Small intestine (tissue), 7 donors: ENCODE measurements at regions not wholly inside any gene's neighbourhood (a gene's known extent, or its start where the extent isn't known, plus 50 kb on each side); places are given as distances from the start of the nearest gene placed in this dataset.

Experiments
- DNase-seq, 2 donors: peaks; one replicate each; pipeline versions ENCODE4 v3.0.0 to v3.0.0-alpha.2; 2013
- FAIRE-seq: peaks from 2 replicates; lab custom pipeline; 2012; peaks lifted over from hg19 to GRCh38; lab: Jason Lieb, UNC
- H3K27ac ChIP-seq, 3 donors: one replicate each; pipeline ENCODE4 v1.5.1; 2013; ENCODE audit warnings: low read length in 2 of 3, mild to moderate bottlenecking in 2 of 3, control low read depth in 1 of 3, inconsistent platforms in 1 of 3, low read depth in 1 of 3, moderate library complexity in 1 of 3
- H3K27me3 ChIP-seq, 3 donors: one replicate each; pipeline ENCODE4 v1.6.1; 2013; ENCODE audit warnings: low read length in 3 of 3, inconsistent platforms in 1 of 3; ENCODE audit not compliant: control insufficient read depth in 3 of 3, insufficient read depth in 3 of 3
- H3K36me3 ChIP-seq, 3 donors: one replicate each; pipeline ENCODE4 v1.6.1; 2013; ENCODE audit warnings: low read length in 3 of 3, inconsistent platforms in 1 of 3, low read depth in 1 of 3, mild to moderate bottlenecking in 1 of 3, moderate library complexity in 1 of 3; ENCODE audit not compliant: control insufficient read depth in 3 of 3, insufficient read depth in 2 of 3
- H3K4me1 ChIP-seq, 3 donors: one replicate each; pipeline ENCODE4 v1.6.1; 2013; ENCODE audit warnings: low read length in 2 of 3, inconsistent platforms in 1 of 3, low read depth in 1 of 3, mild to moderate bottlenecking in 1 of 3, moderate library complexity in 1 of 3; ENCODE audit not compliant: control insufficient read depth in 3 of 3, insufficient read depth in 2 of 3
- H3K4me3 ChIP-seq, 3 donors: one replicate each; pipeline ENCODE4 v1.5.1; 2013; ENCODE audit warnings: low read length in 3 of 3, control low read depth in 1 of 3, inconsistent platforms in 1 of 3, low read depth in 1 of 3, mild to moderate bottlenecking in 1 of 3, moderate library complexity in 1 of 3
- H3K9me3 ChIP-seq, 2 donors: one replicate each; pipeline ENCODE4 v1.6.1; 2013; ENCODE audit warnings: low read depth in 1 of 2, low read length in 1 of 2; ENCODE audit not compliant: control insufficient read depth in 2 of 2, insufficient read depth in 1 of 2
- WGBS, 3 donors: extraction: QIAGEN DNeasy Blood & Tissue Kit; methylation state at CpG; one replicate each; pipeline ENCODE4 v1.1.7; 2013; 5-methylcytosine and 5-hydroxymethylcytosine counted together
- donor health status: healthy with polysubstance abuse.
- donor health status: control.
- donor health status: control.
- donor health status: Bipolar disorder and iron deficiency.
- donor health status: healthy.

DNA sequence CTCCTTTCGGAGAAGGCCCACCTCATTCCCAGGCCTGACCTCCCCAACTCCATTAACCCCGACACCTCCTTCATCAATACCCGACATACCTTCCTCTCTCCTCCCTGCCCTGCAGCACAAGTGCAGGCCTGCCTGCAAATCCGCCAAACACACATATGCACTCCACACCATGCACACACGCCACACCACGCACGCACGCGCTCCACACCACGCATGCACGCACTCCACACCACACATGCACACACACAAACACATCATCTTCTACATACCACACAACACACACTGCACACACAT lies 629.6 kb downstream of the TBC1D22A start:
- DNase-seq, result no peak
- 70 to 87% (median 83%) methylated on average over 11 of the region's 11 CpGs for WGBS, 3 donors

GRCh38 chr22:47391169-47392053 lies 629.0 kb downstream of the TBC1D22A start:
- Histone ChIP-seq H3K27ac (no peak overlapping the region), H3K9me3 (peaks cover 0 to 12% of the 10 kb centered on the region in 2 donors), H3K36me3 (no peaks in the 10 kb centered on the region), H3K4me1 (no peaks in the 10 kb centered on the region), H3K27me3 (no peaks in the 10 kb centered on the region), H3K4me3 (no peak overlapping the region)
- FAIRE-seq (no peak), DNase-seq (no peak)
- WGBS, 3 donors, result 75 to 77% (median 76%) methylated on average over 22 to 23 of the region's 23 CpGs

More for the DNA sequence above, 629.6 kb downstream of the TBC1D22A start:
- Histone ChIP-seq H3K27me3 (no peaks in the 10 kb centered on the region), H3K4me1 (no peaks in the 10 kb centered on the region), H3K4me3 (no peak overlapping the region), H3K27ac (no peak overlapping the region), H3K9me3 (peaks cover 0 to 9% of the 10 kb centered on the region in 2 donors), H3K36me3 (no peaks in the 10 kb centered on the region)
- FAIRE-seq, result no peak

DNA sequence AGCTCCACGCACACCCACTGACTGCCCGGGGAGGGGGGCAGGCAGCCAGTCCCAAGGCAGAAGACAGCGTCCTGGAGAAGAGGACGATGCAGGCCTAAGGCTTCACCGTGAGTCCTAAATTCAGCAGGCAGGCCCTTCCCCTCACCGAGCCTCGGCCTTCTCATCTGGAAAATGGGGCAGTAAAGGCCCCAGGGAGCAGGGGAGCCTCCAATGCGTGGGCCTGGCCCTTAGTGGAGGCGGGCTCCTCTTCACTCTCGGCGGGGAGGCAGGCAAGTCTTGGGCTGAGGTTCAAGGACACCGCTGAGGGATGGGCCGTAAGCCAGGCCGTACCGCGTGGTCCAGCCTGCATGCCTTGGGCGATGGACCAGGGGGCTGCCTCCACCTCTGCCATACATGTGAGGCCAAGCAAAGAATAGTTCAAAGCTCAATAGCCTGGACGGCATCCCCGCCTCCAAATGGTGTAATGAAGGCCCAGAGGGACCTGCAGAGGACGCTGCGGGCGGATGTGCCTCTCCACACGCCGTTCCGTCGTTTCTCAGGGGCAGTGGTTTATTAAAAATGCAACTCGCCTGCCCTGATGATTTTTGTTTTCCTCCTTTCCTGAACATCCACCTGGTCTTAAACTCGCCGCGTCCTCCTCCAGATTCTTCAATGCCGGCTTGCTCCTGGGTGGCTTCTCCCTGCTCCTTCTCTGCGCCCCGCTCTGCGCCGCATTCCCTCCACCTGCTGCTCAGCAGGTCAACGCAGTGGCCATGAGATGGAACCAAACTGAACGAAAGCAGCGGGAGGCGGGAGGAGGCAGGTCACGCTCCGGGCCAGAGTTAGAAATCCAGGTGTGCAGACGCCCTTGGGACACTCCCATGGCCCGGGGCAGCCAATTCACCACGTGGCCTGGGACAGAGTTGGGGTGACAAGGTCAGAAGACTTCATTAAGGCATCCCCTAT lies 627.8 kb downstream of the TBC1D22A start:
- H3K27me3 ChIP-seq, result no peaks in the 10 kb centered on the region
- FAIRE-seq, result no peak

DNA sequence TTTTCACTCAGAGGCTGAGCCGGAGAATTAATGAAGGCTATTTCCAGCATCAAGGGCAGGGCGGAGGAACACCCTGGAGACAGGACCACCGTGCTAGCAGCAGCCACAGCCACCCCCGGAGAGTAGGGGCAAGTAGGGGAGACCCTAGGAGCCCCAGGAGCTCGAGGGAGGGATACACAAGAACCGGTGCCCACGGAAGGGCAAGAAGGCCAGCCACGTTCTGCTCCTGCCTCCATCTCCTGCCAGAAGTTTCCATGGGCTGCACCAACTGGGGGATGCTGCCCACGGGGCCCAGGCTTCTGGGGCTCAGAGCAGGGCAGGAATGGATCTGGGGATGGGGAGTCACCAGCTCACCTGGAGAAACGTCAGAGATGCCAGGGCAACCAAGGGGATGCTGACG lies 626.8 kb downstream of the TBC1D22A start:
- H3K4me3 ChIP-seq, result no peak overlapping the region
- WGBS, 3 donors, result 55 to 67% (median 57%) methylated on average over 11 of the region's 11 CpGs
- H3K4me1 ChIP-seq, result no peaks in the 10 kb centered on the region
- no peak for DNase-seq
- no peaks in the 10 kb centered on the region for H3K36me3 ChIP-seq
- no peaks in the 10 kb centered on the region for H3K27me3 ChIP-seq
- FAIRE-seq, result no peak
- no peak overlapping the region for H3K27ac ChIP-seq
- peaks cover 0 to 11% of the 10 kb centered on the region in 2 donors for H3K9me3 ChIP-seq

More for the DNA sequence above, 627.8 kb downstream of the TBC1D22A start:
- H3K27ac ChIP-seq, result no peak overlapping the region
- H3K4me1 ChIP-seq, result no peaks in the 10 kb centered on the region
- H3K9me3 ChIP-seq, result peaks cover 0 to 11% of the 10 kb centered on the region in 2 donors
- H3K36me3 ChIP-seq, result no peaks in the 10 kb centered on the region
- DNase-seq, result no peak
- 78 to 85% (median 83%) methylated on average over 44 of the region's 44 CpGs for WGBS, 3 donors
- no peak overlapping the region for H3K4me3 ChIP-seq

DNA sequence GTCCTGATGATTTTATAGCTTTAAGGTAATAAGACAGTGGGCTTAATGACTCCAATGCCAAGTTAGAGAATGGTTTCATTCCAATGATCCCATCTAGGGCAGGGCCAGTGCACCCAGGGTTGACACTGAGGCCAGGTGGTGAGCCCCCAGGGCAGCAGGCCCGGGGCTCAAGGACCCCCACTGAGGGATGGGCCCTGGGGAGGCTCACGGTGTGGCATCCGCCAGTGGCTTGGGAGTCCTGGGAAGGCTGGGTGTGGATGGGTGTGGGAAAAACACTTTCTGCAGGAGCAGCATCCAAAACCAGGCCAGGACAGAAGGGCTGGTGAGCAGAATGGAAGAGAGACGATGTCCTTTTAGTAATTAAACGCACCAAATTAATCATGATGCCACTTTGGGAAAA lies 626.3 kb downstream of the TBC1D22A start:
- Histone ChIP-seq H3K4me3 (no peak overlapping the region), H3K9me3 (peaks cover 0 to 11% of the 10 kb centered on the region in 2 donors)

GRCh38 chr22:47388331-47388730 lies 625.9 kb downstream of the TBC1D22A start:
- Histone ChIP-seq H3K36me3 (no peaks in the 10 kb centered on the region), H3K4me3 (no peak overlapping the region), H3K27me3 (no peaks in the 10 kb centered on the region), H3K9me3 (peaks cover 0 to 11% of the 10 kb centered on the region in 2 donors), H3K4me1 (no peaks in the 10 kb centered on the region), H3K27ac (no peak overlapping the region)
- no peak for DNase-seq
- no peak for FAIRE-seq
- 61 to 69% (median 67%) methylated on average over 7 of the region's 7 CpGs for WGBS, 3 donors

More for the DNA sequence above, 626.3 kb downstream of the TBC1D22A start:
- no peaks in the 10 kb centered on the region for H3K27me3 ChIP-seq
- DNase-seq, result no peak
- H3K36me3 ChIP-seq, result no peaks in the 10 kb centered on the region
- no peaks in the 10 kb centered on the region for H3K4me1 ChIP-seq
- no peak for FAIRE-seq
- no peak overlapping the region for H3K27ac ChIP-seq
- 45 to 54% (median 51%) methylated on average over 5 of the region's 5 CpGs for WGBS, 3 donors

DNA sequence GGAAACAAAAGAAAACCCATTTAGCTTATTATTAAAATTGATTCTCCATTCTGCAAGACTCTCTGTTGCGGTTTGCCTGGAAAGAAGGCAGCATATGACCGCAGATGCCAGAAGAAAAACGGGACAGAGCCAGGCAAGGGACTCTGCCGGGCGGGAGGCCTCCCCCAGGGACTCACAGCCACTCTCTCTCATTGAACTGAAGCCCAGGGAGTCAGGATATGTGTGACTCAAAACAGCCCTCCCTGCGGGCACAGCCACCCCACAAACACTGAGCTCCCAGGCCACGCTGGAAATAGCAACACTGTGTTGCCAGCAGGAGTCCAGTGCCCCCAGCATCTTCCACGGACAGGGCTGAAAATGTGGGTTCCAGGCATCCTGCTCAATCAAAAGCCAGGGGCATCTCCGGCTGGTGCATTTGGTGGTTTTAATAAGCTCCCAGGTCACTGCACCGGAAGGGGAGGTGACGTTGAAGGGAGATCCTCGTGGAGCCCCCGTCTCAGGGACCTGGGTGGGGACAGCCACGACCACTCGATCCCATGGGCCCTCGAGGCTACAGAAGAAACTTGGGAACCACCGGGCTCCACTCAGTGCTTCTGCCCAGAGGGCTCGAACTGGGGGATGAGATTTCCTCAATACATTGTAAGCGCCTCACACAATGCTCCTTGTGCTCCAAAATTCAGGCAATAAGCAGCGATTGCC lies 624.5 kb downstream of the TBC1D22A start:
- 76 to 82% (median 76%) methylated on average over 20 of the region's 20 CpGs for WGBS, 3 donors
- no peaks in the 10 kb centered on the region for H3K36me3 ChIP-seq
- DNase-seq, result no peak
- H3K27ac ChIP-seq, result no peak overlapping the region
- no peak overlapping the region for H3K4me3 ChIP-seq
- no peaks in the 10 kb centered on the region for H3K4me1 ChIP-seq
- no peaks in the 10 kb centered on the region for H3K27me3 ChIP-seq
- FAIRE-seq, result no peak
- H3K9me3 ChIP-seq, result peaks cover 0 to 7% of the 10 kb centered on the region in 2 donors

DNA sequence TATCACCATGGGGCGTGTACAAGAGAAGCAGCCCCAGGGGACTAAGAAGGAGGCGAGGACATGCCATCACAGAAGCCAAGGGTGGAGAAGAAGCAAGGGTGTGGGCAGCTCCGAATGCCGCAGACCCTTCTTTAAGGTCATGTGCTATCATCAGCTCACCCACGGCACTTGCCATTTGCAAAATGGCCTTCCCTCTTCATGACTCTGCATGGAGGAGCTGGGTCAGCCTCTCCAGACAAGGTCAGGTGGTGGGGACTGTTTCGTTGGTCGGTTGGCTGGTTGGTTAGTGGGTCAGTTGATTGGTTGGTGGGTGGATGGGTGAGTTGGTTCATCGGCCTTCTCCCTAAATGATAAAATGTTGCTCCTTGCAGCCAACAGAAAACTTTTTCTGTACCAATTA lies 622.5 kb downstream of the TBC1D22A start:
- Histone ChIP-seq H3K4me1 (no peaks in the 10 kb centered on the region), H3K27ac (no peak overlapping the region), H3K36me3 (no peaks in the 10 kb centered on the region), H3K4me3 (no peak overlapping the region), H3K9me3 (peaks cover 0 to 7% of the 10 kb centered on the region in 2 donors), H3K27me3 (no peaks in the 10 kb centered on the region)
- WGBS, 3 donors, result 72 to 80% (median 74%) methylated on average over 8 of the region's 8 CpGs
- FAIRE-seq, result no peak
- no peak for DNase-seq
